DMS 273 (cell line): ENCODE measurements at regions not wholly inside any gene's neighbourhood (a gene's known extent, or its start where the extent isn't known, plus 50 kb on each side); places are given as distances from the start of the nearest gene placed in this dataset.
A peak's percentile ranks its signal among the peaks of the same experiment; 100 is the strongest.

ENCODE experiments used
- DNase-seq: peaks from one replicate; lab custom pipeline; 2025; ENCODE audit not compliant: unreplicated experiment; lab: John Stamatoyannopoulos, UW

DNA sequence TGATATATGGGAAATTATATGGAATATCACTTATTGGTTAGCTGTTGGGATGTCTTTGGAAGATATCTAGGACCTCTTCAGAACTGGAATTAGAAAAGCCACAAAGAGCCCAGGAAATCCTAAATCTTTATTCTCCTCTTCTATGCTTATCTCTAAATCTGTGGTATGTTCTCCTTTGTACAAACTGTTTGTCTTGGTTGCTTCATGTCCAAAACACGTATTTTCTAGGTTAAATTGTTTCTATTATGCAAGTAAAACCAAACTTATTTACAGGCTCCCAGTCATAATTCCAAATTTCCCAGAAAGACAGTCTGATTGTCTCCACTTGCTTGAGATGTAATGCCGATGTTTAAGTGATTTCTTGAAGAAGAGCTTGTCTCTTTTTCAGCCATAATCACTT lies 650.9 kb downstream of the CDH11 start:
- DNase-seq = no peak

DNA sequence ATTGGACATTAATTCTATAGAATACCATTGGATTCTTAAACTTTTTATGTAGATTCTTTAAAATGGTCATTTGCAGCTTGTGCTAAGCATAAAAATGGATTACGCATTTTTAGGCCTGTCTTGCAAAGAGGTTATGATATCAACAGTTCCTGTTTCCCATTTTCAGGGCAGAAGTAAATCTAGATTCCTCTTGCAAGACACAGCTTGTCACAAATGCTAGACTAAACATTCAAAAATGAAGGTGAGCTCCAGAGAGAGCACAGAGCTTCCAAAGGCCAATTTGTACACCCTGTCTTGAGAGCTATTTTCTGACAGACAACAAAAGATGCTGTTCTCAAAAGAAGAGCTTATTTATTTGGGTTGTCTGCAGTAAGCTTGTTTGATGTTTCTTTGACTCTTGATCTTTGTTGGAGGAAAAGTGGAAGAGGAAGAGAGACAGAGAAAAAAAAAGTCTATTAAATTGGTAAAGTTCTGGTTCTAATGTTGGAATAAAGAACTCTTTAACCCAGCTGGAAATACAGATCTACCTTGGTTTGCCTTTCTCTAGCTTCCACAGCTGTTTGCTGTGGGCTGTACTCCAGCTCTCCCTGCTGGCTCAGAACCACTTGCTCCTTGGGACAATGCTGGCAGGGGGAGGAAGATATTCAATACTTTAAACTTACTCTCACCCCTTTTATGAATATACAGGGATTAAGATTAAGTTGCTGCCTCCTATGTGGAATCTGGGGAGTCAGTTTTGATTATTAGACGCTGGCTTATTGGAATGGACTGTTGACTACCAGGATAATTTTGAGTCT lies 651.8 kb downstream of the CDH11 start:
- peak; percentile 53 for DNase-seq

DNA sequence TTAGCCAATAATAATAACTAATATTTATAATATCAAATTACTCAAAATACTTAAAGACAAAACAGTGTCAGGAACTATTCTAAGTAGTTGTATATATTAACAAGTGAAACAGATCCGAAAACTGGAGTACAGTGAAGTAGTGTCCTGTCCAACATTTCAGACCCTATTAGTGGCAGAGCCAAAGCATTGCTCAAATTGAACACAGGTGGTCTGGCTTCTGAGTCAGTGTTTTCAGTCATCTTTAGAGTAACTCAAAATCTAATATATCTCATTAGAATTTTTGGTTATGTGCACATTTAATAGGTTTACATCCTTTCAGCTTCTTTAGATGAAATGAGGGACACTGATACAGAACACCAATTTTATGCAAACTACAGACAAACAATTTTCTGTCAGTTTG lies 652.5 kb downstream of the CDH11 start:
- DNase-seq = no peak

DNA sequence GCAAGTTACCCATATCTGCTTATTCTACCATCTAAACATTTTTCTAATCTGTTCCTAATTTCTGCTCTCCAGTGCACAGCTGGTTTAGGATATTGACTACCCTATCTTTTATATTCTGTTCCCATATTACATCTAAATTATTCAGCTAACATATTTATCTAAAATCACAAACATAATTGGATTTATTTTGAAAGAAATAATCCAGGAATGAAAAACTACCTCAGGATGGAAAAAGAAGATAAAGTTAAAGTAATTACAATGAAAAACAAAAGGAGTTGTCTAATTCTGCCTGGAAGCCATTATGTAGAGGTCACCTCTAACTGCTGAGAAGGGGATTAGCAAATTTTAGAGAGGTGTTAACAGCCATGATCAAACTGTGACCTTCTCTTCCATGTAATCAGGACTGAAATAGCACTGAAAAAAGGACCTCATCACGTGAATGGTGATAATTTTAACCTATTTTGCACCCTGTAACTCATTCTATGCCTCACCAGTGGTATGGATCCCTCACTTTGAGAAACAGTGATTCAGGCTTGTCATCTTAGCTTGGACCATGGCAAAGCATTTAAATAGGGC lies 653.3 kb downstream of the CDH11 start:
- DNase-seq = no peak

DNA sequence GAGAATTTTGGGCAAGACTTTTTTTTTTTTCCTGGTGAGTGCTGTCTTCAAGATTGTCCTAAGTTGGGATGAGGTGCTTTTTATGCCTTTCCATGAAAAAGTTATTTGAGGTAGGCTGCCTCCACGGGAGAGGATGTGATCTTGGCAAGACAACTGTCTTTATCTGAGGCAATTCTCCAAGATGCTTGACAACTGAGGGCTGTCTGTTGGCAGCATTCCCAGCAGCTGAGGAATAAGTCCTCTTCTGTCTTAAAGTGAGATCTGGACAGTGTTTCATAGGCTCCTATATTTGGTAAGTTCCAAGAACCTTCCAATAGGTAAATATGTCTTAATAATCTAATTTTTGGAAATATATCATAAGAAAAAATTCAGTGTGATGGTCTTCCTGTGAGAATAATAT lies 662.0 kb downstream of the CDH11 start:
- peak; percentile 5 for DNase-seq

DNA sequence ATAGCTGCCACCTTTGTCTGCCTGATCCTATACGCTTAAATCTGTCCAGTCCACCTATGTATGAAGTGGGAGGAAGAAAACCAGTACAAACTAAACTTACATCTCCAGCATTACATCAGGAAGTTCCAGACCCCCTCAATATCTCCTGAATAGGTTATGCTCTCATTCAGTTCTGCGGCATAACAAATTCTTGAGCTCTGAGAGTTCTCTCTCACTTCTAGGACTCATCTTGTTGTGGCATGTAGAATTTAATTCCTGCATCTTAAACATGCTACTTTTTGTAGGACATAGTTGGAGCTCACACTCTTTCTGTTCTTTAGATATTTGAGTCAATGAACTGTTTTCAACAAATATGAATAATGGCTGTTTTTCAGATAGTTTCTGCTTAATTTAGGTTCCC lies 662.5 kb downstream of the CDH11 start:
- DNase-seq = no peak

DNA sequence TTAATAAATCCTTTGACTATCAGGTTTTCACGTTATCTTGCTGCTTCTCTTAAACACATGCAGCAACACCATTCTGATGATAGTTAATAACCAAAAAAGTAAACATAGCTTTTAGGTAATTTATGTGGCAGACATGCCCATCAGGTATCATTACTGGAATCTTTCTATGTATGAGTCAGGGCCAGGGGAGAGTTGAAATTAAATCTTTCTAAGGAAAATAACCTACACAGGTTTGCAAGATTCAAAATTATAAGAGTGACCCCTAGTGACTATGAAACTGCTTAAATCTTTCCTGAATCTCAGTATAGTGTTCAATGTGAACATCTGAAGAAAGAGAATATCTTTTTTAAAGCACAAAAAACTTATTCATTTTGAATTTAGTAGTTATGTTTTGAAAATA lies 666.6 kb downstream of the CDH11 start:
- DNase-seq = peak; percentile 21

DNA sequence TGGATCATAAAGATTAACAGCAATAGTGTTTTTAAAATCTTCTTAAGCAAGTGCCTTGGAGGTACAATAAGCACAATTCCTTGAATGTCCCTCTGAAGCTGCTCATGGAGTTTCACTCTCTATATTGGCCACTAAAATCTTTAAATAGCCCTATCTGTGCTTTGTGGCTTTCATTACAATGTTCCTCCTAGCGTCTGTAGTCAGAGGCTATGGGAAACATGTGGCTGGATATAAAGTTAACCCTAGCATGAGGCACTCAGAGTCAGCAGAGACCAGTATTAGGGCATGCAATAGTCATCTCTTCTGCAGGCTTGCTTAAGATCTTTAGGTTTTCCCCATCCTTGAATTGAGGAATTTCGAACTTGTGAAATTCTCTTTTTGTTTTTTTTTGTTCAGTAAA lies 668.2 kb downstream of the CDH11 start:
- DNase-seq = no peak

DNA sequence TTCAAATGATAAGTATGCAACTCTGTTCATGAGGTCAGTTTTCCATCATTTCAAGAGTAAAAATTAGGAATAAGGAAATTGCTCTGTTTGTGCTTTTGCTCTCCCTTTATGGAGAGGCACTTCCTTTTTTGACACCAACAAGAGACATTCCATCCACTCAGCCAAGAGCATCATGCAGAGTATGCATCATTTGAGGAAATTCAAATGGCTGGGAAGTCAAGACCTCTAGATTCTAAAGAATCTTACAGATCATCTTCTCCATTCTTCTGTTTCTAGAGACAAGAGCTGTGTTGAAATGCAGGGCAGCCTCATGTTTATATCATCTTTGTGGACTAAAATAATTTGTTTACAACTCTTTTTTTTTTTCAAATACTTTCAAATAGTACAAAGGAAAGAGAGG lies 669.4 kb downstream of the CDH11 start:
- DNase-seq = no peak

DNA sequence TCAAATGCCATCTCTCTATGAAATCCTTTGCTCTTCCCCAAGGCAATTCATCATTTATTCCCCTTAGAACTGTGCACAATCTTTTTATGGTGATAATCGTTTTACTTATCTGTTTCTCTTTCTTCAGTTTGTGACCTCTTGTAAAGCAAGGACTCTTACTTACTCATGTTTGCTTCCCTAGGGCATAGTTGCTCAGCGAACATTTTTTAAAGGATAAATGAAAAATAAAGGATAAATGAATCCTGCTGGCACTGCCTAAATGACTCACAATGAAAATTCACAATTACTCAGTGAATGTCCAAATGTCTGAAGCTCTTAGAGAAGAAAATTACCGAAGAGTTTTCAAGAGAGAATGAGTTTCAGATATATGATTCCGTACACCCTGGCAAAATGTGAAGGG lies 671.7 kb downstream of the CDH11 start:
- DNase-seq = no peak

DNA sequence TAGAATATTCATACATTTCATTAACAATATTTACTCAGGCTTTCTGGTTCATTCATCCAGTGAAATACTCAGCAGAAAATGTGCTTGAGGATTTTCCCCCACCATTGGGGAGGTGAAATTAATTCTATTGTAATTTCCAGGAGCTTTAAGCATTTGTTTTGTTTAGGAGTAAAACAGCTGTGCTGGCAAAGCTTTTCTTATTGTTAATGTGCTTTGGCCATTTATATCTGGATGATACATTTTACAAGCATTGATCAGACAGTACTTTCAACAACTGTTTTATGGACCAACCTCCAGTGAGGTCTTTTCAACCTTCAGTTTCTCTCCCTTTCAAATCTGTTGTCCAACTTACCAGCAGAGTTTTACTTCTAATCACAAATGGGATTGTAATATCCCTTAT lies 672.4 kb downstream of the CDH11 start:
- DNase-seq = no peak

DNA sequence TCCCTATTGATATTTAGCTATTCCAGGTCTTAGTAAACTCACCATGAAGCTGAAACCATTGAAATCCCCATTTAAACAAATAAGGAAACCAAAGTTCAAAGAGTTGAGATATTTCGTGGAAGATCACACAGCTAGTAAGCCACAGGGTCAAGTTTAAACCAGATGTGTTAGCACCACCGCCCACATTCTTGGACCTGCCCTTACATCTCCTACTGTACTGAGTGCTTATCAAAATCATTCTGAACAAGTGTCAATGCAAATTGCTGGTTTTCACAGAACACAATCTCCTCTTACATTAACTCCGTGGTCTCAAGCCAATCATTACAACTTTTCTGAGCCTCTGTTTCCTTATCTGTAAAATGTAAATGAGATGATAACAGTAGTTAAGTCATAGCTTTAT lies 676.2 kb downstream of the CDH11 start:
- DNase-seq = no peak

DNA sequence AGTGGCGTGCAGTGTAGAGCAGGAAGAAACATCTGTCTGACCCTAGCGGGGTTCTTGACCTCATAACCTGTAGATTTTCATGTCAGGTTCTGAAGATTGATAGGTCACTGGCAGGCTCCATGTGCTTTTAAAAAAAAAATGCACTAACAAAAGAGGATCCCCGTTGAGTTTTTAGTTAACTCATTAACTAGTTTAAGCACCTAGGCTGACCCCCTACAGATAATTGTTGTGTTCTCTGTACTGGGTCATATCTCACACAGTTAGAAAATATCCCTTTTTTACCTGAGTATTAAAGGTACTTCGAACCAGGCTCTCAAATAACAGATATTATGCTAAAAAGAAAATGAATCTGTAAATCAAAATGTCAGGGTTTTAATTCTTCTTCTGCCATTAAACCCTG lies 676.6 kb downstream of the CDH11 start:
- DNase-seq = no peak

DNA sequence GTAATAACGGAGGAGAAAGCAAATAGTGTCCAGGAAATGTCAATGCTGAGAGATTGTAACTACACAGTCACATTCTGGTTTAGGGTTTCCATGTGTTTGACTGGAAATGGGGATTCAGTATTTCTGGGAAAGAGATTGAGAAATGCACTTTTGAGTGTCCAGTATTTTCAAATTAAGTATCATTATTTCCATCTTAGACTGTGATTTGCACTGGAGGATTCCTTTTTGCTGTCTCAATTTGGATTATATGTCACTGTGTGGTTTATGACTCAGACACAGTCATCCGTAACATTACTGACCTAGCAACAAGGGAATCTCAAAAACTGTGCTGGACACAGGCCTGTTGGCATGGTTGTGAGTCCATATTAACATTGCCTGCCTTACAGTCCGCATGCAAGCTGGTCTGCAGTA lies 681.4 kb downstream of the CDH11 start:
- no peak for DNase-seq

DNA sequence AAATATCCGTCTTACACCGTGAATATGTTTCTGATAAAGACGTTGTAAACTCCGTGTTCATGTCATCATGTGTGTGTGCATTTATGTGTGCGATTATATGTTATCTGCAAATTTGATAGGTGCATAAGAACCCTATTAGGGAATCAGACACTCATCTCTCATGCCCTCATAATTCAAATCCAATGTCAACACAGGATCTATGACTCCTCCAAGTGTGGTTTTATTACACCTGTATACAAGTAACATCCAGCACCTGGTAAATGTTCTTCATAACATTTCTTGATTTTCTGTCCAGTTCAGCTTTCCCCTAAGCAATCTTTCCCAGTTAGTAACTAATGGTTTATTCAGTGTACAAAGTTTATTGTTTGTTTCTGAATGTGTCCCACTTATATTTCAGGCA lies 681.9 kb downstream of the CDH11 start:
- no peak for DNase-seq

DNA sequence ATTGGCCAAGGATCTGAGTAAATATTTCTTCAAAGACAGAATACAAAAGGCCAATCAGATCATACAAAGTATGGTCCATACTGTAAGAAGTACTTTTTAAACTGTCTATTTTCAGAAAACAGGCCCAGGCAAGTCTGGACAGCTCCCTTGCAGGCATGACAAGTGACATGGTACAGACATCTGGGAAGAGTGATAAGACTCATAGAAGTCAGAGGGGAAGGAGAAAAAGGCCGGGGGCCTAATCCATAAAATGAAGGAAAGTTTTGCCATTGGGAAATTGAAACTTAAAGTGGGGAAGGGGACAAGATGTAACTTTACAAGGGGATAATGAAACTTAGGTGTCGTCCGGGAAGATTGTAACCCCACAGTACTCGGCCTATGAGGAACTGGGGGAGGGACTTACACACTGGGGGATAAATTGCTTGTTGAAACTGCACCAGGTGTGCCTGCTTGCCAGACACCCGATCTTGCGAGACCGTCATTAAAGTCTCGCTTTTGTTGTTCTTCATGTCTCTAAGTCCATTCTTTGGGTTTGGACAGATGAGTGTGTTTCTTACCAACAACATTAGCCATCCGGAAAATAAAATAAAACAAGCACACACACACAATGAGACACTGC lies 684.0 kb downstream of the CDH11 start:
- peak; percentile 34 for DNase-seq

DNA sequence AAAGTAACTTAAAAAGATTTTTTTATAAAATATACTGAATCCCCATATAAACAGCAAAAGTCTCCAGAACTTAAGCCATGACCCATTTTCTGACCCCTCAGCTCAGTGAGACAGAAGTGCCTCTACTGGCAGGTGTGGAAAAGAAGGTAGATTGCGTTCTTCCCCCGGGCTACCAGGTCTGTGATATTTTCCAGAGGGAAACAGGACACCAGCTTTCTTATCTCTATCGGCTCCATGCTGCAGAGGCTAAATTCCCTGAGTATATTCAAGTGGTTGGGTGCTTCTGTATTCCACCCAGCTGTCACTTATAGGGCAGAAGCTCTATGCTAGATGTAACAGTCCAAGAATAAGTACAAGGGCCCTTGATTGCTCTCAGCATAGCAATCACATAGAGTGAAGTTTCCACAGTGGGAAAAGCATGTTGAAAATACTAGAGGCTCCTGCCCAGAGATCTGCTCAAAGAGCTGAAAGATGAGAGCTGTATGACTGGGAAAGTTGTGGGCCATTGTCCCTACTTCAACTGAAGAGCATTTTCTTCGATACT lies 687.3 kb downstream of the CDH11 start:
- peak; percentile 49 for DNase-seq

DNA sequence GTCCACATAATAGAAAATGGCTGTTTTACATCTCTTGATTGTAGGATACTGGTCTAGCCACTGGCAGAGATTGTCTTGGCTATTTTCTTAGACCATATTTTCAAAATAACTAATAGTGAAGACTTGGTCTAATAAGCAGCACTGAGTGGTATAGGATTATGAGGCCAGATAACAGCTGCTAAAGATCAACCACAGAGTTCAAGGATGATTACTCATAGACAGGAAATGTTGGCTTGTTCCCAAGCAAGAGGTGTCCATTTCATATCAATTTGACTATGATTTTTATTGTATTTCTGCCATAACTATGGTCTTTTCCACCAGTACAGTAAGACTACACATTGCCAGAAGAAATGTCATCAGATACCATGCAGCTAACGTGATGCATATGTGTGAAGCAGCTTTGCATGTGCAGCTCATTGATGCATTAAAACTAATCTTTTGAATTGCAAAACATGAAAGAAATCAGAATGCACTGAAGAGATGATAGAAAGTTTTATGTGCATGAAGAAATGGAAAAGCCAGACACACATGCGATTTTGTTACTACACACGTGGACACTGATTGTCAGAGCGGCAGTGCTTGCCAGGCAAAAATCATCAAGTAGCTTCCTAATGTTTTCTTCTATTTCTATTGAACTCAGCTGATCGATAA lies 693.3 kb downstream of the CDH11 start:
- DNase-seq = peak; percentile 47

DNA sequence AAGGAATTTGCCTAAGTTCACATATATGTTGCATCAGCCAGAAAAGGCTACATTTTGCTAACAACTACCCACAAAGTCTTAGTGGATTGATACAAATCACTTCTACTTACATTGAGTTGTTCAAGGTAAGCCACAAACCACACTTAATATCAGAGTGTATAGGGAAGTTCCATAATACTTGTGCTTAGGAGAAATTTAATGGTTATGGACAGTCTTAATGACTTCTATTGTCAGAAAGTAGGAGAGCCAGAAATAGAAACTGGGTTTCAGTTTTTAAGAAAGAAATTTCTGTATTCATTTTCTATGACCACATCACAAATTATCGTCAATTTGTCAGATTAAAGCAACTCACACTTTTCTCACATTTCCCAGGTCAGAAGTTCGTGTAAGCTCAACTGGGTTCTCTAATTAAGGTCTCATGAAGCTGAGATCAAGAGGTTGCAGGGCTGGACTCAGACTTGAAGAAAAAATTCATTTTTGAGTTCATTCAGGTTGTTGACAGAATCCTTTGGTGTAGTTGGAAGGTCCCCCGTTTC lies 695.7 kb downstream of the CDH11 start:
- DNase-seq = no peak

DNA sequence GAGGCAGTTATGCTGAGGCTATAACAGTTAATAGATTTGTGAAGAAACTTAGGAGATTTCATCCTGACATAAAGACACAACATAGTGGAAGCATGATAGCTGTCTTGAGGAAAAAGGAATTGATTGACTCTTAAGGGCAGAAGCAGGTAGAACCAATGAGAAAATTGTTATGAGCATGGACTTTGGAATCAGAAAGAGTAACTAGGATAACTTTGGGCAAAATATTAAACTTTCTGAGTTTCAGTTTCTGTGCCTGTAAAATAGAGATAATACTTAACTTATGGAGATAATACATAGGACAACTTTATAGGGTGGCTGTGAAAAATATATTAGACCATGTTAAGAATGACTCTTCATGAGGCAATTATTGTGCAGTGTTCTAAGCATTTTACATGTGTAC lies 696.5 kb downstream of the CDH11 start:
- DNase-seq = no peak

DNA sequence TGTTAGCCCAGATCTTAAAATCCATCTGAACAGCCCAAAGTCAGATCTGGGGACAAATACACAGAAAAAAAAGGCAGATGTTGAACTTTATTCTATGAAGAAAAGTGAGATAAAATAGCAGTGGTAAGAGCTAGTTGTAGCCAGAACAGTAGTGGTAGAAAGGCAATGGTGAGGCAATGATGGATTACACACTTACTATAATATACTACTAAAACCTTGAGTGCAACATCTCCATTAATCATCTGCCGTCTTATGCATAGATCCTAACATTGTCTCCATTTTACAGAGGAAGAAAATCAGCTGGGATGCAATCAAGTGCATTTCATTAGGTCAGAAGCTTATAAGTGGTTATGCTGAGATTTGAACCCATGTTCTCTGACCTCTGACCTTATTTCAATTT lies 699.6 kb downstream of the CDH11 start:
- DNase-seq = no peak

DNA sequence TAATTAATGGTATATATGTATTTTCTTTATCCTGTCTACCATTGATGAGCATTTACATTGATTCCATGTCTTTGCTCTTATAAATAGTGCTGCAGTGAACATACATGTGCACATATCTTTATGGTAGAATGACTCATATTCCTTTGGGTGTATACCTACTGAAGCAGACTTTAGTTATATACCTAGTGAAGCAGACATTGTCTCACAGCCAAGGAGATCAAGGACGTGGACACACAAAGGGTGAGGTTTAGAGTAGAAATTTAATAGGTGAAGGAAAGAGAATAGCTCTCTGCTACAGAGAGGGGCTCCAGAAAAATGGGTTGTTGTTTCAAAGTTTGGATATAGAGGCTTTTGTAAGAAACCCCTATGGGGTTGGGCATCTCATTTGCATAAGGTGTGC lies 700.3 kb downstream of the CDH11 start:
- DNase-seq = no peak
